Loucy (cell line): ENCODE measurements at regions not wholly inside any gene's neighbourhood (a gene's known extent, or its start where the extent isn't known, plus 50 kb on each side); places are given as distances from the start of the nearest gene placed in this dataset.
A peak's percentile ranks its signal among the peaks of the same experiment; 100 is the strongest.

Source experiments
- H2AFZ ChIP-seq: fragments of 200-600 bp; sonication (generic); 2 replicates; pipeline ENCODE4 v1.6.0; 2016; ENCODE audit warnings: antibody characterized with exemption, mild to moderate bottlenecking, low read length, moderate library complexity
- H3F3A ChIP-seq: fragments of 200-600 bp; 2 replicates; pipeline ENCODE4 v1.6.0; 2016; ENCODE audit warnings: antibody characterized with exemption, low read depth, mild to moderate bottlenecking
- H3K27me3 ChIP-seq: fragments of 200-600 bp; sonication (generic); 2 replicates; pipeline ENCODE4 v1.6.1; 2014; ENCODE audit warnings: low read length, mild to moderate bottlenecking; ENCODE audit not compliant: insufficient read depth, poor library complexity, severe bottlenecking
- H3K36me3 ChIP-seq: fragments of 200-600 bp; sonication (generic); 2 replicates; pipeline ENCODE4 v1.6.1; 2016; ENCODE audit warnings: low read length; ENCODE audit not compliant: insufficient read depth
- H3K4me1 ChIP-seq: fragments of 200-600 bp; sonication (generic); 2 replicates; pipeline ENCODE4 v1.5.1; 2014; ENCODE audit warnings: low read length, mild to moderate bottlenecking; ENCODE audit not compliant: insufficient read depth, poor library complexity, severe bottlenecking
- H3K4me2 ChIP-seq: fragments of 200-600 bp; sonication (generic); 2 replicates; pipeline ENCODE4 v1.6.0; 2014; ENCODE audit warnings: antibody characterized with exemption, low read length, low read depth, mild to moderate bottlenecking; ENCODE audit not compliant: poor library complexity, severe bottlenecking
- H3K4me3 ChIP-seq: fragments of 200-600 bp; sonication (generic); 2 replicates; pipeline ENCODE4 v1.5.1; 2014; ENCODE audit warnings: low read length, mild to moderate bottlenecking, mixed read lengths; ENCODE audit not compliant: poor library complexity, severe bottlenecking
- H3K79me2 ChIP-seq: fragments of 200-600 bp; sonication (generic); 2 replicates; pipeline ENCODE4 v1.6.1; 2014; ENCODE audit warnings: low read length; ENCODE audit not compliant: insufficient read depth
- H3K9ac ChIP-seq: fragments of 200-600 bp; sonication (generic); 2 replicates; pipeline ENCODE4 v1.6.0; 2014; ENCODE audit warnings: mild to moderate bottlenecking, low read depth, low read length, moderate library complexity; ENCODE audit not compliant: poor library complexity, severe bottlenecking
- H3K9me2 ChIP-seq: fragments of 200-600 bp; sonication (generic); replicated peaks from 2 replicates; pipeline ENCODE4 v1.6.1; 2016; ENCODE audit warnings: low read depth, low read length, mixed read lengths
- H3K9me3 ChIP-seq: fragments of 200-600 bp; sonication (generic); 2 replicates; pipeline ENCODE4 v1.6.1; 2014; ENCODE audit warnings: mild to moderate bottlenecking, antibody characterized with exemption, low read length, low read depth; ENCODE audit not compliant: insufficient read depth
- H4K20me1 ChIP-seq: fragments of 200-600 bp; sonication (generic); 2 replicates; pipeline ENCODE4 v1.6.0; 2014; ENCODE audit warnings: antibody characterized with exemption, low read length, mild to moderate bottlenecking; ENCODE audit not compliant: insufficient read depth, poor library complexity, severe bottlenecking
- CTCF ChIP-seq: fragments of 200-600 bp; sonication (generic); conservative IDR thresholded peaks from 2 replicates; pipeline ENCODE4 v1.5.1; 2014; ENCODE audit warnings: mild to moderate bottlenecking, antibody characterized with exemption, low read length
- EZH2phosphoT487 ChIP-seq: fragments of 200-600 bp; IDR thresholded peaks from 2 replicates; pipeline ENCODE4 v1.6.1; 2018; ENCODE audit warnings: antibody characterized with exemption, mild to moderate bottlenecking, moderate library complexity, borderline replicate concordance

- Histone ChIP-seq H3K9me2 (no peaks in the 10 kb centered on the region), H3K27me3 (no peaks in the 10 kb centered on the region), H3K4me1 (peaks cover 13% of the 10 kb centered on the region), H4K20me1 (no peaks in the 10 kb centered on the region), H3K79me2 (no peaks in the 10 kb centered on the region), H3F3A (0 out of 2 replicates have a peak, but pooled peaks cover 5% of the 10 kb centered on the region), H3K4me2 (peak overlapping the region; percentile 5), H3K4me3 (peak overlapping the region; percentile 16), H3K36me3 (no peaks in the 10 kb centered on the region), H3K9ac (peak overlapping the region; percentile 29), H3K9me3 (no peaks in the 10 kb centered on the region), H2AFZ (peak overlapping the region; percentile 47)
- TF ChIP-seq EZH2phosphoT487, result no peak
- TF ChIP-seq CTCF, result no peak
Observed at GRCh38 chr4:65023081-65023480, 613.8 kb upstream of the TECRL start.

- Histone ChIP-seq H4K20me1 (no peaks in the 10 kb centered on the region), H3K4me1 (peaks cover 13% of the 10 kb centered on the region), H3K79me2 (no peaks in the 10 kb centered on the region), H3K27me3 (no peaks in the 10 kb centered on the region), H2AFZ (no peak overlapping the region), H3F3A (0 out of 2 replicates have a peak, but pooled peaks cover 5% of the 10 kb centered on the region), H3K9me3 (no peaks in the 10 kb centered on the region), H3K4me3 (no peak overlapping the region), H3K9me2 (no peaks in the 10 kb centered on the region), H3K9ac (no peak overlapping the region), H3K4me2 (no peak overlapping the region), H3K36me3 (no peaks in the 10 kb centered on the region)
- TF ChIP-seq EZH2phosphoT487 (no peak), CTCF (no peak)
Observed at GRCh38 chr4:65021737-65022136, 612.5 kb upstream of the TECRL start.

GRCh38 chr4:65021149-65021548, 611.9 kb upstream of the TECRL start:
- Histone ChIP-seq H3K4me3 (no peak overlapping the region), H3K9me3 (no peaks in the 10 kb centered on the region), H3K36me3 (no peaks in the 10 kb centered on the region), H3K79me2 (no peaks in the 10 kb centered on the region), H3K9ac (no peak overlapping the region), H3K27me3 (no peaks in the 10 kb centered on the region), H3F3A (0 out of 2 replicates have a peak, but pooled peaks cover 5% of the 10 kb centered on the region), H4K20me1 (no peaks in the 10 kb centered on the region), H3K4me2 (no peak overlapping the region), H2AFZ (no peak overlapping the region; the same call in 1 of the 2 replicates), H3K4me1 (peaks cover 13% of the 10 kb centered on the region), H3K9me2 (no peaks in the 10 kb centered on the region)
- TF ChIP-seq CTCF, result no peak
- TF ChIP-seq EZH2phosphoT487, result no peak
